ENCODE measurements at regions not wholly inside any gene's neighbourhood (a gene's known extent, or its start where the extent isn't known, plus 50 kb on each side); places are given as distances from the start of the nearest gene placed in this dataset.

GRCh38 chr12:93966516-93967133 lies 181.8 kb upstream of the PLXNC1 start:
- intact Hi-C loops (cut with DNase I, micrococcal nuclease), result no loop called here
- no peak overlapping the region for H3K27ac Mint-ChIP-seq
- Histone ChIP-seq H3K4me1 (ENCODE audit: insufficient read depth, low read length) (no peaks in the 10 kb centered on the region), H3K9me3 (ENCODE audit: control insufficient read depth in 1 of 2, insufficient read depth in 1 of 2, low read length in 2 of 2) (no peaks in the 10 kb centered on the region), H3K27me3 (ENCODE audit: control insufficient read depth in 1 of 2, insufficient read depth in 2 of 2, low read length in 2 of 2) (no peaks in the 10 kb centered on the region), H3K4me3 (ENCODE audit: low read length) (no peak overlapping the region), H3K27ac (ENCODE audit: low read depth in 1 of 2, low read length in 2 of 2) (no peak overlapping the region), H3K36me3 (ENCODE audit: insufficient read depth, low read length) (no peaks in the 10 kb centered on the region)
- H3K36me3 Mint-ChIP-seq (ENCODE audit: low read depth), result no peaks in the 10 kb centered on the region
- ChIA-PET POLR2A (no interaction called here), CTCF (no interaction called here)
- DNase-seq (no peak), ATAC-seq (ENCODE audit: poor library complexity) (no peak)
- H3K4me1 Mint-ChIP-seq (ENCODE audit: low read depth), result peaks cover 10% of the 10 kb centered on the region
- TF ChIP-seq CTCF (IDR thresholded peaks at IDR 0.05), result no peak
- H3K4me3 Mint-ChIP-seq, result no peak overlapping the region
- H3K27me3 Mint-ChIP-seq, result no peaks in the 10 kb centered on the region
- H3K9me3 Mint-ChIP-seq, result no peaks in the 10 kb centered on the region

DNA sequence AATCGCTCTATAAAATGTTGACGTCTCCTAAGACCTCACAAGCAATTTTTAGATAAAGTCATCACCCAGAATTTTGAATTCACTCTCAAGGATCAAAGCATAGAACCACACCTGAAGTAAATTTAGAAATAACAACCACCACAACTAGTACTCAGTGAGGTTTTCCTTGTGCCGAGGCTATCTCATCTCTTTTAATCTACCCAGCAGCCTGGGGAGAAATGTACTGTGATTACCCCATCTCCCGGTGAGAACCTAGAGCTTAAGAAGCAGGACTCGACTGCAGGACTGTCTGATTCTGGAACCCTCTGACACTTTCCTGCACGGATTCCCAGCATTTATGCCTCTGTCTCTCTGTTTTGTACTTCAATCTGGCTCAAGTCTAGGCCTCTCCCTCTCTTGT lies 180.9 kb upstream of the PLXNC1 start:
- Mint-ChIP-seq H3K4me1 (ENCODE audit: low read depth) (peaks cover 10% of the 10 kb centered on the region), H3K9me3 (no peaks in the 10 kb centered on the region), H3K27me3 (no peaks in the 10 kb centered on the region), H3K4me3 (no peak overlapping the region), H3K36me3 (ENCODE audit: low read depth) (no peaks in the 10 kb centered on the region), H3K27ac (no peak overlapping the region)
- TF ChIP-seq CTCF (IDR thresholded peaks at IDR 0.05), result no peak
- Histone ChIP-seq H3K9me3 (ENCODE audit: control insufficient read depth in 1 of 2, insufficient read depth in 1 of 2, low read length in 2 of 2) (no peaks in the 10 kb centered on the region), H3K4me1 (ENCODE audit: insufficient read depth, low read length) (no peaks in the 10 kb centered on the region), H3K27me3 (ENCODE audit: control insufficient read depth in 1 of 2, insufficient read depth in 2 of 2, low read length in 2 of 2) (no peaks in the 10 kb centered on the region), H3K36me3 (ENCODE audit: insufficient read depth, low read length) (no peaks in the 10 kb centered on the region), H3K4me3 (ENCODE audit: low read length) (no peak overlapping the region), H3K27ac (ENCODE audit: low read depth in 1 of 2, low read length in 2 of 2) (no peak overlapping the region)
- intact Hi-C loops (cut with DNase I, micrococcal nuclease), result no loop called here
- peak in 1 of 14 experiments; percentile 7 for DNase-seq
- ATAC-seq (ENCODE audit: poor library complexity), result no peak
- ChIA-PET CTCF (no interaction called here), POLR2A (interaction anchor here (0.6 kb wide), 1 partner anchor 16 kb away, joined by 3 read pairs; no protein-coding TSS in a partner anchor)

- no peak for ATAC-seq (ENCODE audit: poor library complexity)
- TF ChIP-seq CTCF (IDR thresholded peaks at IDR 0.05), result no peak
- H3K27me3 ChIP-seq (ENCODE audit: control insufficient read depth in 1 of 2, insufficient read depth in 2 of 2, low read length in 2 of 2), result no peaks in the 10 kb centered on the region
Observed at GRCh38 chr12:93968536-93969285, 179.7 kb upstream of the PLXNC1 start.

More at GRCh38 chr12:93968536-93969285, 179.7 kb upstream of the PLXNC1 start:
- Mint-ChIP-seq H3K27ac (no peak overlapping the region), H3K36me3 (ENCODE audit: low read depth) (no peaks in the 10 kb centered on the region), H3K4me1 (ENCODE audit: low read depth) (peaks cover 10% of the 10 kb centered on the region), H3K27me3 (no peaks in the 10 kb centered on the region), H3K4me3 (no peak overlapping the region), H3K9me3 (no peaks in the 10 kb centered on the region)
- H3K27ac ChIP-seq (ENCODE audit: low read depth in 1 of 2, low read length in 2 of 2), result no peak overlapping the region
- no peaks in the 10 kb centered on the region for H3K4me1 ChIP-seq (ENCODE audit: insufficient read depth, low read length)
- H3K4me3 ChIP-seq (ENCODE audit: low read length), result no peak overlapping the region
- CTCF ChIA-PET, result no interaction called here
- intact Hi-C loops (cut with DNase I, micrococcal nuclease), result no loop called here
- DNase-seq, result no peak
- POLR2A ChIA-PET, result no interaction called here
- no peaks in the 10 kb centered on the region for H3K9me3 ChIP-seq (ENCODE audit: control insufficient read depth in 1 of 2, insufficient read depth in 1 of 2, low read length in 2 of 2)
- no peaks in the 10 kb centered on the region for H3K36me3 ChIP-seq (ENCODE audit: insufficient read depth, low read length)

Measured in CD4-positive, alpha-beta T cell (primary cell).